Activated T-cell treated with anti-CD3 and anti-CD28 coated beads for 1 hour (primary cell): ENCODE measurements at regions not wholly inside any gene's neighbourhood (a gene's known extent, or its start where the extent isn't known, plus 50 kb on each side); places are given as distances from the start of the nearest gene placed in this dataset.

Experiments
- DNase-seq: peaks from one replicate; pipeline ENCODE4 v3.0.0-alpha.2; 2020; ENCODE audit warnings: low read depth

DNA sequence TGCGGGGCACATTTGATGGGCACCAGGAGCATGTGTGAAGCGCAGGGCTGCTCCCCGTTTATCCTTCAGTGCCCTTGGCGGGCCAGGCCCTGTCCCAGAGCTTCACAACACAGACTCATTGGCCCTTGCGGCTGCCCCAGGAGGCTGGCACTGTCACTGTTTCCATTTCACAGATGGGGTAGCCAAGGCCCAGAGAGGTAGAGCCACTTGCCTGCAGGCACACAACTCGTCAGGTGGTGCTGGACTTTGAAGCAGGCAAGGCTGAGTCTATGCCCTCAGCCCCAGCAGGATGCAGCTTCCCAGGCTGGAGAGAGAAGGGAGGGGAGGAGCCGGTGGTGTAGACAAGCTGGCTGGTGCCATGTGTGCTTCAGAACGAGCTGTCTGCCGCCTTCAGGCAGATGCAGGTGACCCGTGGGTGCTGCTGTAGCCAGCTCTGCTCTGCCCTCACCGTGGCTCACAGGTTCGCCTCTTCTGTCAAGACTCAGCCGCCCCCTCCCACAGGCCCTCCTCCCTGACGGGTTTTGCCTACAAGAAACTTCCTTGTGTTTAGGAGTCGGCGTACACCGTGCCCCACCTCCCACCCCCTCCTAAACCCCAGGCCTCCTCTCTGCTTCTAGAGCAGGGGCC, 232.3 kb upstream of the CIBAR2 start:
- DNase-seq, result no peak

DNA sequence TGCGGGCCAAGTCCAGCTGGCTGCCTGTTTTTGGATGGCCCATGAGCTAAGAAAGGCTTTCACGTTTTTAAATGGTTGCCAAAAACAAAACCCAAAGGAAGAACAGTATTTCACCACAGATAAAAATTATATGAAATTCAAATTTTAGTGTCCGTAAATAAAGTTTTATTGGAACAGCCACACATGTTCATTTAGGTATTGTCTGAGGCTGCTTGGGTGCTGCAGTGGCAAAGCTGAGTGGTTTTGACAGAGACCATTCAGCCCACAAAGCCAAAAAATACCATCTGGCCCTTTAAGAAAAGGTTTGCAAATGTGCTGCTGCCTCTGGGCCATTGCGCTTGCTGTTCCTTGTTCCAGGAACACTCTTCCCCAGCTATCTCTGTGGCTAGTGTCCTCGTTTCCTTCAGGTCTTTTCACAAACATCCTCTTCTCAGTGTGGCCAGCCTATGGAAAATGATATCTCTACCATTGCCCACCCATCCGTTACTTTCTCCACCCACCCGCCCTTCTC, 232.9 kb upstream of the CIBAR2 start:
- no peak for DNase-seq

DNA sequence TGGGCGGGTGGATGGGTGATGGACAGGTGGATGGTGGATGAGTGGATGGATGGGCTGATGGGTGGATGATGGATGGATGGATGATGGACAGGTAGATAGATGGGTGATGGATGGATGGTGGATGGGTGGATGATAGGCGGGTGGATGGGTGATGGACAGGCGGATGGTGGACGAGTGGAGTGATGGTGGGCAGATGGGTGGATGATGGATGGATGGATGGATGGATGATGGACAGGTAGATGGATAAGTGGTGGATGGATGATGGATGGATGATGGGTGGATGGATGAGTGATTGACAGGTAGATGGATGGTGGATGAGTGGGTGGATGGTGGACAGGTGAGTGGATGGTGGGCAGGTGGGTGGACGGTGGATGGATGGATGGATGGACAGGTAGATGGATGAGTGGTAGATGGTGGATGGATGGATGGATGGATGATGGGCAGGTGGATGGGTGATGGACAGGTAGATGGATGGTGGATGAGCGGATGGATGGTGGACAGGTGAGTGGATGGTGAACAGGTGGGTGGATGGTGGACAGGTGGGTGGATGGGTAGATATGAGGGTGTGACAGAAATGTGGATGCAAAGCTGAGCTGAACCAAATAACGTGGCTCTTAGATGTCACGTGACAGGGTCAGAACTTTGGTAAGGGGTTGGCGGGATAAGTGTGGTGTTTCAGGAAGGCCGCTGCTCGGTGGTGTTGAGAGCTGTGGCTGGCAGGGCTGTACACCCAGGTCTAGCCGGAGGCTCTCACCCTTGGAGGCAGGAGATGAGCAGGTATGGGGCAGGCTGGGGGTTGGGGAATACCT, 234.3 kb upstream of the CIBAR2 start:
- no peak for DNase-seq

DNA sequence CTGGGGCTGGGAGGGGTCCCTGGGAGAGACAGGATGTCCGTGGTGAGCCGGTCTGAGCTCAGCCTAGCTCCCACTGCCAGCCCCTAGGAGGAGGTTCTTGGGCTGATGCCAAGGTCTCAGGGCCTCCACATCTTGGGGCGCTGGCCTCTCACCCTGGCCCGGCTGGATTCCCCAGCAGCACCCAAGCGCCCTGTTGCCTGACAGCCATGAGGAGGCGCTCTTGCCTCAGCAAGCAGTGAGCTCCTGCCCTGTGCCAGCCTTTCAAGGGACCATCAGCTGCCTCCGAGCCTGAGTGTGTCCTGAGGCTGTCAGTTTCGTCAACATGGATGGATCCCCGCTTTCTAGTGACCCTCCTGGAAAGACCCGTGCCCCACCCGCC, 234.9 kb upstream of the CIBAR2 start:
- no peak for DNase-seq

DNA sequence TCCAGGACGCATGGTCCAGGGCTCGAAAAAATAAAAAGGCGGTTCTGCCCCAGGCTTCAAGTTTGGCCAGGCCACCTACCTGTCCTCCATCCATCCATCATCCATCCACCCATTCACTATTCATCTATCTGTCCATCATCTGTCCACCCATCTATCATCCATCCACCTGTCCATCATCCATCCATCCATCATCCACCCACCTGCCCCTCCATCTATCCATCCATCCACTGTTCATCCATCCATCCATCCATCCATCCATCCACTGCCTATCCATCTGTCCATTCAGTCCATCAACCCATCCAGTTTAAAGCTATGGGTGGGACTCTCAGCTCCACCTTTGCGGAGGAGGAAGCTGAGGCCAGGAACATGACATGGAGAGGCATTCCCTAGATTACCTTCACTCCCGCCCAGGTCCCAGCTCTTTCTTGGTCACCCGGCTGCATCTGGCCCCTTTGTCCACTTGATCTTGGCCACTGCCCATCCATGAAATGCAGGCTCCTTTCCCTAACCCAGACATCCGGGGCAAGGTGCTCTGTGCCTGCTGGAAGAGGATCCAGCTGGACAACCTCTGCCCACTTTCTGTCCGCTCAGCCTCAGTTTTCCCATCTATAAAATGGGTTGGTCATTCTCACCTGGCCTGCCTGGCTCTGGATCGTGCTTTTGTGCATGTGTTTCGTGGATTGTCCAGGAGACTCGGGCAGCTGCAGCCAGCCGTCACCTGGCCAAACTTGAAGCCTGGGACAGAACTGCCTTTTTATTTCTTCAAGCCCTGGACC, 236.0 kb upstream of the CIBAR2 start:
- no peak for DNase-seq

DNA sequence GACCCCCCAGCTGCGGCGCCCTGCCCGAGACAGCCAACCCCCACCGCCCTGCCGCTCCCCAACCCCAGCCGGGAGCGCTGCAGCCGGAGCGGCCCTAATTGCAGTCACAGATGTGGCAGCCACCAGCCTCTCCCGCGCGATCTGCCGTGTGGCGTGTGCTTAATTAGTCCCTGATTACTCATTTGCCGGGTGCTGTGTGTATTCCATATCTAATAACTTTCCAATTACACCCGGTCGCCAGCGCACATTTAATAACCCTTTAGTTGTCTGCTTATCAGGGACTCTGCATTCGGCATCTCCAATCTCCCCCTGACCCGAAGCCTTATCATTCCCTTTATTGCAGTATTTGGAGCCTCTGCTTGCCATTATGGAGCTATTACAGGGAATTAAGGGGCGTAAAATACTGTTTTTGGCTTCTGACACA, 236.7 kb upstream of the CIBAR2 start:
- no peak for DNase-seq

DNA sequence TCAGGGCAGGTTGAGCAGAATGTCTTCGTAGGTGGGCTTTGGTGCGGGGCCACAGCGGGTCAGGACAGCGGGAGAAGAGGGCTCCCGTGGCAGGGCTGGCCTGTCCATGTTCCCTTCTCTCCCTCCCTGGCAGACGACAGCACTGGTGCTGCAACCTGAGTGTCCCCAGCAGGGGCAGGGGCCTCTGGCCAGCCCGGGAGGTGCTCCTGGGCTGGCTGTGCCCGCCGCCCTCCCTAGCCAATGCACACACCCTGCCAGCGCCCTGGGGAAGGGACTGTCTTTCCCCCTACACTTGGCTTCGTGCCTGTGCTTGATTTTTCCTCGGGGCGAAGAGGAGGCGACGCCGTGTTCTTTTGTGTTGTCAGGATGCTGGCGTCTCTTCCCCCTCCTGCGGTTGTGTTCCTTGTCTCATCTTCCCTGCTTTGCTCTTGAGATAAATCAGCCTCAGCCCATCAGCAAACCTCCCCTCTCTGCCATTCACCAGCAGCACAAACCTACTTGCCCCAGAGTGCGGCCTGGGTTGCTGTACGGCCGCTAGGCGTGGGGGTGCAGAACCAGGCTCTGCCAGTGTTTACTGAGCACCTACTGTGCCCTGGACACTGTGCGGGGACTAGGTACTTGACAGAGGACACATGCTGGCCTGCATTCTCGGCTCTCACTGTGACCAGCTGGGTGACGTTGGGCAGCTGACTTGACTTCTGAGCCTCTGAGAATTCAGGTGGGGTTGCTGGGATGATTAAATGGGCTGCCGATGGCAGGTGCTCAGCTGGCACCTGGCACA, 237.3 kb upstream of the CIBAR2 start:
- DNase-seq, result no peak

DNA sequence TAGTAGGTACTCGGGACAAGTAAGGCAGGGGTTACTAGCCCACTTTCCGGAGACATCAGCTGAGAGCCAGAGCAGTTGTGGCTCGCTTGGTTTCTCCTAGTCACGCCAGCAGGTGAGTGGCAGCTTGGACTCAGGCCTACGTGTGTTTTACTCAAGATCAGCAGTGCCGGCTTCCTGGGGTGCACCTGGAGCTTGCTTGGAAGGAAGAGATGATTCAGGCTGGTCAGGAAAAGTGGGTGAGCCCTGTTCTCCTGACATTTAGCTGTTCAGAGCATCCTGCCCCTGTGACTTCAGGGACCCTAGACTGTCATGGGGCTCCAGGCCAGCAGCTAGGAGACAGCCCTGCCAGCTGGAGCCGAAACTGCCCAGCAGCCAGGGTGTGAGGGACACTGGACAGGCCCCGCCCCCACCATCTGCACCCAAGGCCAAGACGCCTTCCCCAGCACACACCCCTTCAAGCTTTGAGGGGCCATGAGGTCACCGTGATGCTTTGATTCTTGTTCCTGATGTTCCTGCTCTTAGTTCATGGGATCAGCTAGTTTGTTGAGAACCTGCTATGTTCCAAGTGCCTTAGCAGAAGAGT, 238.0 kb upstream of the CIBAR2 start:
- no peak for DNase-seq

DNA sequence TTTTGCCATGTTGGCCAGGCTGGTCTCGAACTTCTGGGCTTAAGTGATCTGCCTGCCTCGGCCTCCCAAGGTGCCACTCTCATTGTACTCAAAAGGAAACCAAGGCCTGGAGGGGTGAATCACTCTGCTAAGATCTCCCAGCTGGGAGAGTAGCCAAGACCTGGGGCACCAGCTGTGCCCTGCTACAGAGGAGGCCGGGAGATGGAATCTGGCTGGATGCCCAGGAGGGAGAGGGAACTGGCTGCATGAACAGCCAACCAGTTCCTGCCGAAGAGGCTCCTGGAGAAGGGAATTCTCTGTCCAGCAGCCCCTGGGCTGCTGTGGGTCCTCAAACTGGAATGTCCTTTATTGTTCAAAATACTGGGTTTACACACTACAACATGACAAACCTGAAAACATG, 238.7 kb upstream of the CIBAR2 start:
- no peak for DNase-seq

DNA sequence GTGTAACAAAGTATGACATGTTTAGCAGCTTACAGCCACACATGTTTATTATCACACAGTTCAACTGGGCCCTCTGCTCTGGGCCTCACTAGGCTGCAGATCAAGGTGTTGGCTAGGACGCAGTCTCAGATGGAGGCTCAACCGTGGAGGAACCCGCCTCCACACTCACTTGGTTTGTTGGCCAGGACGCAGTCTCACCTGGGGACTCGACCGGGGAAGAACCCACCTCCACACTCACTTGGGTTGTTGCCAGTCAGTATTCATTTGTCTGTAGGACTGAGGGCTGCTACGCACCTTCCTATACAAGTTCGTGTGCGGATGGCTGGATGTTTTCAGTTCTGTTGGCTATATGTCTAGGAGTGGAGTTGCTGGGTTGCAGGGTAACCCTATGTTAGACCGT, 240.7 kb upstream of the CIBAR2 start:
- no peak for DNase-seq

DNA sequence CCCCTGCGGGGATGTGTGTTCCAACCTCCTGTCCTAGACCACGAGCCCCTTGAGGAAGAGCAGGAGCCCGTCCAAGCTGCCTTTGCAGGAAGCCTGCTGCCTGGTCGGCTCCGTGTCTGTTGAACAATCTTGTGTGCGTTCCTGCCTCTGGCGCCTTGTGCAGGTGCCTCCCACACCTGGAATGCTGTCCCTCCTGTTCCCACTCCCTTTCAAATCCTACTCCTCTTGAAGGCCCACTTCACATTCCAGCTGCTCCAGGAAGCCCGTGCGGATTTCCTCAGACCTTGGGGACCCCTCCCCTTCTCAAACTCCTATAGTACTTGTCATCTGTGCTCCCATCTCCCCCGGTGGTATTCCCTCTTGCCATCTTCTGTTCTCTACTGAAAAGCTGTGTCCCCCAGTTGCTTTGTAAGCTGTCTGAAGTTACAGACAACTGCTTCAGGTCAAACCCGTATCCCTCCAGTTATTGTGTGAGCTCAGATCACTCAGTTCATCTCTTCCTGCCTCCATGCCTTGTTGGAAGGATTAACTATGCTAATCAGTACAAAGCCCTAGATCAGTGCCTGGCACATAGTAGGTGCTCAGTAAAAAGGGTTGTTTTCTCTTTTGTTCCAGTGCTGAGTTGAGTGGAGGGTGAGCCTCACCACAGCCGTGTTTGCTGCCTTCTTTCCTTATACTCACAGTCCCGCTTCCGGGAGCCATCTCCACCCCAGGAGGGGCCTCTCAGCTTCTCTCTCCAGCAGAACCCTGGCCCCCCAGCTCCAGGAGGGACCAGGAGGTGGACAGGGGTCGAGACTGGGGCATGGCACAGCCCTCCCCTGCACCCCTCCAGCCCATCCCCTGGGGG, 241.8 kb upstream of the CIBAR2 start:
- DNase-seq, result no peak

DNA sequence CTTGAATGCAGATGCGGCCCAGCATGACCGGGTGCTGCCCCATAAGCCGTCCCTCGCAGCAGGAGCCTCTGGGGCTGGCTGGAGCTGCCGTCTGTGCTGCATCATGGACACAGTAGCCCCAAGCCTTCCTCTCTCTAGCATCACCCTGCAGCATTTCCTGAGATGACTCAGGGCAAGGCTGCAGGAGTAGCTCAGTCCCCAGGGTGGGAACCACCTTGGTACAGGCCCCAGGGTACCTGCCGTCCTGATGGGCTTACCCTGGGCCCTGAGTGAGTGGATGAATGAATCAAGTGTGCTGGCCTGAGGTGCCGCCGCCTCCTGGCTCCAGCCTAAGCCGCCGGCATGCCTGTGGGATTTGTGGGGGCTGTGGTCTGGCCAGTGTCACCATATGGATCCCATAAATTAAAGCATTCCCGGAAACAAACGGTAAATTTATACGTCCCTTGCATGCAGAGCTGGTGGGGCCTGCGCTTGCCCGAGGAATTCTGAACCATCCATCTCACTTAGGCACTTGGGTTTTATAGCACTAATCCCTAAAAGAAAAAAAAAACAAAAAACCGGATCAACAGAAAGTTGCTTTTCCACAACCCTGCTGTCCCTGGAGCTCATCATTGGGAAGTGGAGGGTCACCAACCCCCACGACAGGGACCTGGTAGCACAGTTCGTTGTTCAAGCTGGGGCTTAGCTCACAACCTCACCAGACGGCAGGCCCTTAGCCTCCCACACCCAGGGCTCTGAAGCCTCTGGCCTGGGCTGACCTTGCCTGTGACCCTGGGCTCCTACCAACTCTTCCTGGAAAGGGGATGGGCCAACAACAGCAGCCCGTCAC, 242.6 kb upstream of the CIBAR2 start:
- no peak for DNase-seq

DNA sequence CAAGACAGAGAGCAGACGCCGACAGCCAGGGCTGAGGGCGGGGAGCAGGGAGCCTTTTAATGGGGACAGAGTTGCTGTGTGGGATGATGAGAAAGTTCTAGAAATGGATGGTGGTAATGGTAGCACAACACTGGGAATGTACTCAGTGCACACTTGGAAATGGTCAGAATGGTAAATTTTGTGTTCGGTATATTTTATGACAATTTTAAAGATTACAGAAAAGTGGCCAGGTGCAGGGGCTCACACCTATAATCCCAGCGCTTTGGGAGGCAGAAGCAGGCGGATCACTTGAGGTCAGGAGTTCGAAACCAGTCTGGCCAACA, 243.2 kb upstream of the CIBAR2 start:
- DNase-seq, result no peak

DNA sequence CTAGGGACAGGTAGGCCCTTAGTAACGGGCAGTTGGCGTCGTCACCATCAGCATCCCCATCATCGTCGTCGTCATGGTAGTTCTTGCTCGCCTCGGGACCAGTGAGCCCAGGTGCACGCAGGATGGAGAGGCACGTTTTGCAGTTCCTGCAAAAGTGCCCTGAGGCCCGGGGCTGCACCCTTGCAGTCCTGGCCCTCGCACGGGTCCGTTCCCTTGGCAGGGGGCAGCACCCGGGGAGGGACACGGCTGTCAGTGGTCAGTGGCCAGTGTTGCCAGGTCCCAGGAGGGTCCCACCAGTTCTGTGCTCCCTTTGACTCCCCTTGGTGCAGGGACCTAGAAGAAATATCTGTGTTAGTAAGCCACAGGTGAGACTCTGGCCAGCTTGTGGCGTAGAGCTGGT, 243.9 kb upstream of the CIBAR2 start:
- DNase-seq, result no peak

DNA sequence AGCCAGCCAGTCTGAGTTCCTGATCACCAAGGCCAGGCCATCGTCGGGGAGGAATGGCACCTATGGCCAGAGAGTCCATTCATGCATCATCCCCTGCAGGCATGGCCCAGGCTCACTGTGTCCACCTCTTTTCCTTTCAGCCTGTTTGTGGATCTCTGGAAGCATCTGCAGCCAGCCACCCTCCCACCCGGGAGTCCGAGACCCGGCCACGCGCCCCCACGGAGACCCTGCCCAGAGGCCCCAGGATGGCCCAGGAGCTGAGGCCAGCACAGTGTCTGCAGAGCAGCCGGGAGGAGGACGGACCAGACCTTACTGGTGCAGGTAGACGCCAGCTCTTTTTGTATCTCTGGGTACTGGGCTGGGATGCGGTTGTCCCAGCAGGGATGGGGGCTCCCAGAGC, 245.1 kb upstream of the CIBAR2 start:
- no peak for DNase-seq

DNA sequence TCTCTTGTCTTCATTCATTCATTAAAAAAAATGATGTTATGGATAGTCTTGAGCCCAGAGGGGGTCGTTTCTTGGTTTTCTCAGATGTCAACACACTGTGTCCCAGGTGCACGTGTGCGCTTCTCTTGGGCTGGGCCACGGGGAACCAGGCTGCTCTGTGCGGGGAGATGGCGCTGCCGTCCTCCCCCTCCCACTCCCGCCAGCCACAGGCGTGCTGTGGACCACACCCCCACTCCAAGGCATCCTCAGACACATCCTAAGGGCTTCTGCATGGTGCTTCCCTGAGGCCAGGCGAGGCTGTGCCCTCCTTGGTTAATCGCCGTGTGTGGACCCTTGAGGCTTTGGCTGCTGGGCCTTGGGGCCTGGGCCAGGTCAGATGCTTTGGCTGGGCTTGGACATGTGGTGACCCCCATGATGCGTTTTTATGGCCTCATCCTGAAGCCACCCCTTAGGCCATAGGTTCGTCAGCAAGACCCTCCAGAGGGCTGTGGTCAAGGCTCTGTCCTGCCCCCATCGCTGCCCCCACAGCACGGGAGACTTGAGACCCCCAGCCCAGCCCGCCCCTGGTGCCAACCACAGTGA, 245.7 kb upstream of the CIBAR2 start:
- no peak for DNase-seq

DNA sequence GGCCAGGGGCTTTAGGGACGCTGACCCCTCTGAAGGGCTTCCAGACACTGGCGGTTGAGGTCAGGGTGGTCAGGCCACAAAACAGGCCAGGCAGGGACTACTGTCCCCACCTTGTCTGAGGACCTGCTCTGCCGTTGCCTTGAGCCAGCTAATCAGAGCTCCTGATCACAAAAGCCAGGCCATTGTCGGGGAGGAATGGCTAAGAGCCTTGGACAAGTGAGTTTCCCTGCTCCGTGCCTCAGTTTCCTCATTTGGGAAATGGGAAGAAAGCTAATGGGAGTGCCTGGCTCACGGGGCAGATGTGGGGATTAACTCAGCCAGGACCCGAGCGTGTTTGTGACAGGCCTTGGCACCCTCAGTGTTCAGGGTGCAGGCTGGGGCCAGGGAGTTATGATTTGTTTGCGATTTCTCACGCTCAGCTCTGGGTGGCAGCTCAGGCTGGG, 246.5 kb upstream of the CIBAR2 start:
- no peak for DNase-seq

DNA sequence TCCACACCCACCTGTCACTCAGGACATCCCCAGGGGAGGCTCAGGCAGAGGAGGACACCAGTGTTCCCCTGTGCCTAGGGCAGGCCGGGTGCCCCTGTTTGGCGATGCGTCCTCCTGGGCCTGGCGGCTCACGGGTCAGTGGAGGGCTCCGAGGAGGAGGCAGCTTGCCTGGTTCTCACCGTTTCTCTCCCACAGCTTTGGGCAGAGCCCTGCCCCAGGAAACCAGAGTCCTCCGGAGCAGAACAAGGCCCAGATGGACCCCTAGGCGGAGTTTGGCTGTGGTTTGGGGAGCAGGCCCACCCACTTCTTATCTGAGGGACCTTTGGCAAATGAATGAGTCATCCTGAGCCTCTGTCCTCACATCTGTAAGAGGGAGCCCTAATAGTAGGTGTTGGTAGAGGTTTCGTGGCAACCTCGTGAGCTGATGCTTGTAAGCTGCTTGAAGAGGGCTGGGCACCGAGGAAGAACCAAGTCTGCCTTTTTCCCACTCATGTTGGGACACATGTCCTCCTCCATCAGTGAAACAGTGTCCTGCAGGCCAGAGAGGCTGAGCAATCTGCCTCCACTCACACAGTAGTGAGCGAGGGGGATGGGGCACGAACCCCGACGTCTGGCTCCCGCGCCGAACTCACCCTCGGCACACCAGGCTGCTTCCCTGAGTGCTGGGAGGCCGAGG, 247.0 kb upstream of the CIBAR2 start:
- no peak for DNase-seq
